Astrocyte (in vitro differentiated cells and primary cell): ENCODE measurements at regions not wholly inside any gene's neighbourhood (a gene's known extent, or its start where the extent isn't known, plus 50 kb on each side); places are given as distances from the start of the nearest gene placed in this dataset.

Experiments
- DNase-seq: peaks from one replicate; pipeline ENCODE4 v3.0.0-alpha.2; 2010; ENCODE audit warnings: low read depth
- FAIRE-seq: peaks from 2 replicates; lab custom pipeline; 2011; peaks lifted over from hg19 to GRCh38; lab: Jason Lieb, UNC
- H2AFZ ChIP-seq: 2 replicates; pipeline ENCODE4 v1.6.0; 2012; ENCODE audit warnings: low read depth, low read length, inconsistent platforms
- H3K27ac ChIP-seq: 2 replicates; pipeline ENCODE4 v1.5.1; 2011; ENCODE audit warnings: low read depth, low read length, inconsistent platforms
- H3K27me3 ChIP-seq: 2 replicates; pipeline ENCODE4 v1.6.0; 2011; ENCODE audit warnings: low read length, inconsistent platforms; ENCODE audit not compliant: insufficient read depth
- H3K36me3 ChIP-seq: 2 replicates; pipeline ENCODE4 v1.5.1; 2011; ENCODE audit warnings: low read length, inconsistent platforms; ENCODE audit not compliant: insufficient read depth
- H3K4me1 ChIP-seq: 2 replicates; pipeline ENCODE4 v1.5.1; 2011; ENCODE audit warnings: low read length, inconsistent platforms; ENCODE audit not compliant: insufficient read depth
- H3K4me2 ChIP-seq: 2 replicates; pipeline ENCODE4 v1.6.0; 2012; ENCODE audit warnings: low read length, inconsistent platforms
- H3K4me3 ChIP-seq: 2 replicates; pipeline ENCODE4 v1.5.1; 2011; ENCODE audit warnings: low read depth, mild to moderate bottlenecking, low read length, inconsistent platforms; ENCODE audit not compliant: insufficient read depth
- H3K79me2 ChIP-seq: 2 replicates; pipeline ENCODE4 v1.6.0; 2012; ENCODE audit warnings: mild to moderate bottlenecking, low read length, inconsistent platforms; ENCODE audit not compliant: insufficient read depth
- H3K9ac ChIP-seq: 2 replicates; pipeline ENCODE4 v1.6.0; 2012; ENCODE audit warnings: mild to moderate bottlenecking, low read length, inconsistent platforms
- H3K9me3 ChIP-seq: 2 replicates; pipeline ENCODE4 v1.5.1; 2012; ENCODE audit warnings: low read depth, mild to moderate bottlenecking, low read length, inconsistent platforms; ENCODE audit not compliant: insufficient read depth
- H4K20me1 ChIP-seq: 2 replicates; pipeline ENCODE4 v1.6.0; 2012; ENCODE audit warnings: low read length, inconsistent platforms; ENCODE audit not compliant: insufficient read depth
- H3K27ac Mint-ChIP-seq: one replicate; pipeline ENCODE4 v1.8.0; 2021; ENCODE audit warnings: mild to moderate bottlenecking, mixed read lengths; ENCODE audit not compliant: unreplicated experiment
- H3K27me3 Mint-ChIP-seq: one replicate; pipeline ENCODE4 v1.8.0; 2021; ENCODE audit warnings: low read depth, mixed read lengths; ENCODE audit not compliant: unreplicated experiment
- H3K36me3 Mint-ChIP-seq: one replicate; pipeline ENCODE4 v1.8.0; 2021; ENCODE audit warnings: low read depth, mixed read lengths; ENCODE audit not compliant: unreplicated experiment
- H3K4me1 Mint-ChIP-seq: one replicate; pipeline ENCODE4 v1.8.0; 2021; ENCODE audit warnings: low read depth, mixed read lengths; ENCODE audit not compliant: unreplicated experiment
- H3K4me3 Mint-ChIP-seq: one replicate; pipeline ENCODE4 v1.8.0; 2021; ENCODE audit warnings: mild to moderate bottlenecking, moderate library complexity, mixed read lengths; ENCODE audit not compliant: unreplicated experiment
- H3K9me3 Mint-ChIP-seq: one replicate; pipeline ENCODE4 v1.8.0; 2021; ENCODE audit warnings: mild to moderate bottlenecking, mixed read lengths; ENCODE audit not compliant: unreplicated experiment
- EZH2 ChIP-seq: IDR thresholded peaks from 2 replicates; pipeline ENCODE4 v1.6.1; 2012; ENCODE audit warnings: mild to moderate bottlenecking, low read length, inconsistent platforms; ENCODE audit not compliant: insufficient read depth
- TF ChIP-seq, protein P1 (sequence below): IDR thresholded peaks from 2 replicates; pipeline ENCODE4 v1.5.1; 2011; ENCODE audit warnings: low read depth, mild to moderate bottlenecking, inconsistent platforms, low read length, moderate library complexity; ENCODE audit not compliant: insufficient read depth

DNA sequence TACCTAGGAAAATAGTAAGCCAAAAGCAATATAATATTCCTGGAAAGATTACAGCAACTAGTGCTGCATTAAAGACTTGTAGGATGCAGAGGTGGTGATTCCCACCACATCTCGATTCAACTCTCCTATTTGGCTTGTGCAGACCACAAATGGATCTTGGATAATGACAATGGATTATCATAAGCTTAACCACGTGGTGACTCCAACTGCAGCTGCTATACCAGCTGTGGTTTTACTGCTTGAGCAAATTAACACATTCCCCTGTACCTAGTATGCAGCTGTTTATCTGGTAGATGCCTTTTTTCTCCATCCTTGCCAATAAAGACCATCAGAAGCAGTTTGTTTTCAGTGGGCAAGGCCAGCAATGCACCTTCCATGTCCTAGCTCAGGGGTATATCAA lies 542.7 kb upstream of the ADGRL4 start:
- H3K4me3 Mint-ChIP-seq = no peak overlapping the region
- H3K27me3 Mint-ChIP-seq = no peaks in the 10 kb centered on the region
- no peaks in the 10 kb centered on the region for H3K4me1 Mint-ChIP-seq
- Histone ChIP-seq H3K27me3 (no peaks in the 10 kb centered on the region), H3K36me3 (no peaks in the 10 kb centered on the region), H2AFZ (no peak overlapping the region), H3K27ac (no peak overlapping the region), H3K4me2 (no peak overlapping the region), H4K20me1 (no peaks in the 10 kb centered on the region), H3K9ac (no peak overlapping the region), H3K4me1 (no peaks in the 10 kb centered on the region), H3K9me3 (no peaks in the 10 kb centered on the region), H3K79me2 (no peaks in the 10 kb centered on the region), H3K4me3 (no peak overlapping the region)
- TF ChIP-seq, protein P1, sequence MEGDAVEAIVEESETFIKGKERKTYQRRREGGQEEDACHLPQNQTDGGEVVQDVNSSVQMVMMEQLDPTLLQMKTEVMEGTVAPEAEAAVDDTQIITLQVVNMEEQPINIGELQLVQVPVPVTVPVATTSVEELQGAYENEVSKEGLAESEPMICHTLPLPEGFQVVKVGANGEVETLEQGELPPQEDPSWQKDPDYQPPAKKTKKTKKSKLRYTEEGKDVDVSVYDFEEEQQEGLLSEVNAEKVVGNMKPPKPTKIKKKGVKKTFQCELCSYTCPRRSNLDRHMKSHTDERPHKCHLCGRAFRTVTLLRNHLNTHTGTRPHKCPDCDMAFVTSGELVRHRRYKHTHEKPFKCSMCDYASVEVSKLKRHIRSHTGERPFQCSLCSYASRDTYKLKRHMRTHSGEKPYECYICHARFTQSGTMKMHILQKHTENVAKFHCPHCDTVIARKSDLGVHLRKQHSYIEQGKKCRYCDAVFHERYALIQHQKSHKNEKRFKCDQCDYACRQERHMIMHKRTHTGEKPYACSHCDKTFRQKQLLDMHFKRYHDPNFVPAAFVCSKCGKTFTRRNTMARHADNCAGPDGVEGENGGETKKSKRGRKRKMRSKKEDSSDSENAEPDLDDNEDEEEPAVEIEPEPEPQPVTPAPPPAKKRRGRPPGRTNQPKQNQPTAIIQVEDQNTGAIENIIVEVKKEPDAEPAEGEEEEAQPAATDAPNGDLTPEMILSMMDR = no peak
- no peak for TF ChIP-seq EZH2
- H3K9me3 Mint-ChIP-seq = no peaks in the 10 kb centered on the region
- FAIRE-seq (no peak), DNase-seq (no peak)
- no peaks in the 10 kb centered on the region for H3K36me3 Mint-ChIP-seq
- no peak overlapping the region for H3K27ac Mint-ChIP-seq

GRCh38 chr1:79547514-79547913 lies 541.0 kb upstream of the ADGRL4 start:
- Histone ChIP-seq H3K9me3 (no peaks in the 10 kb centered on the region), H4K20me1 (no peaks in the 10 kb centered on the region), H3K36me3 (no peaks in the 10 kb centered on the region), H3K4me1 (no peaks in the 10 kb centered on the region), H3K27me3 (no peaks in the 10 kb centered on the region), H2AFZ (no peak overlapping the region), H3K4me2 (no peak overlapping the region), H3K27ac (no peak overlapping the region), H3K9ac (no peak overlapping the region), H3K79me2 (no peaks in the 10 kb centered on the region), H3K4me3 (no peak overlapping the region)
- no peak for TF ChIP-seq EZH2
- TF ChIP-seq, protein P1 = no peak
- Mint-ChIP-seq H3K27ac (no peak overlapping the region), H3K9me3 (no peaks in the 10 kb centered on the region), H3K4me3 (no peak overlapping the region), H3K4me1 (no peaks in the 10 kb centered on the region), H3K27me3 (no peaks in the 10 kb centered on the region), H3K36me3 (no peaks in the 10 kb centered on the region)
- no peak for FAIRE-seq
- DNase-seq = no peak

- Mint-ChIP-seq H3K27me3 (no peaks in the 10 kb centered on the region), H3K9me3 (no peaks in the 10 kb centered on the region), H3K36me3 (no peaks in the 10 kb centered on the region), H3K4me3 (no peak overlapping the region), H3K4me1 (no peaks in the 10 kb centered on the region), H3K27ac (no peak overlapping the region)
- Histone ChIP-seq H4K20me1 (no peaks in the 10 kb centered on the region), H3K4me2 (no peak overlapping the region), H3K36me3 (no peaks in the 10 kb centered on the region), H3K79me2 (no peaks in the 10 kb centered on the region), H2AFZ (no peak overlapping the region), H3K27me3 (no peaks in the 10 kb centered on the region), H3K9ac (no peak overlapping the region), H3K4me1 (no peaks in the 10 kb centered on the region), H3K27ac (no peak overlapping the region), H3K4me3 (no peak overlapping the region), H3K9me3 (no peaks in the 10 kb centered on the region)
- DNase-seq = no peak
- FAIRE-seq = no peak
- TF ChIP-seq, protein P1 = no peak
- TF ChIP-seq EZH2 = no peak
These were observed 536.9 kb upstream of the ADGRL4 start for GRCh38 chr1:79543394-79543793.
